K562 (cell line): ENCODE measurements at regions not wholly inside any gene's neighbourhood (a gene's known extent, or its start where the extent isn't known, plus 50 kb on each side); places are given as distances from the start of the nearest gene placed in this dataset.

Experiments used
- ATAC-seq: fragments of 200-7000 bp; cut with Tn5 transposase; 3 replicates; pipeline ENCODE4 v1.9.1; 2020; ENCODE audit warnings: moderate library complexity
- BruUV-seq: library from RNA; stranded (reverse); fragments of 400-500 nt; replicated peaks from 2 replicates; lab custom pipeline; 2021; lab: Mats Ljungman, UMichigan
- CTCF ChIA-PET: fragments of 300-600 bp; formaldehyde crosslinking; extraction: SDS; loops from one replicate; lab custom pipeline; 2021; ENCODE audit warnings: low intra/inter-chr PET ratio; lab: Yijun Ruan, JAX
- POLR2A ChIA-PET: fragments of 300-600, 350-650 bp; sonication (Branson Sonifier 250); formaldehyde crosslinking; extraction: SDS; loops from one replicate; lab custom pipeline; 2021; ENCODE audit warnings: antibody characterized with exemption, inconsistent platforms; lab: Yijun Ruan, JAX
- DNase-seq, 4 experiments: peaks; one replicate each; pipeline versions ENCODE4 v3.0.0 to v3.0.0-alpha.2; 2011 to 2018; ENCODE audit warnings: low spot score in 3 of 4, mixed read lengths in 3 of 4; ENCODE audit errors: extremely low read depth in 1 of 4
- FAIRE-seq: peaks from 2 replicates; lab custom pipeline; 2011; peaks lifted over from hg19 to GRCh38; lab: Jason Lieb, UNC
- H2AFZ ChIP-seq: 2 replicates; pipeline ENCODE4 v1.6.0; 2011; ENCODE audit warnings: low read depth, low read length, control low read depth, inconsistent platforms
- H3K27ac ChIP-seq: fragments of 200-600 bp; 3 replicates; pipeline ENCODE4 v1.8.0; 2011; ENCODE audit warnings: low read depth, mild to moderate bottlenecking, control low read depth, inconsistent platforms, low read length, moderate library complexity, mixed read lengths; ENCODE audit errors: extremely low read depth
- H3K27me3 ChIP-seq, 2 experiments: fragments of 300-600 bp in 1 of 2; 2 replicates in 1 of 2; 3 replicates in 1 of 2; pipeline versions ENCODE4 v1.6.0 to v1.8.0; 2011; ENCODE audit warnings: inconsistent platforms in 2 of 2, low read length in 2 of 2, mild to moderate bottlenecking in 1 of 2, mixed read lengths in 1 of 2, moderate library complexity in 1 of 2; ENCODE audit not compliant: control insufficient read depth in 2 of 2, insufficient read depth in 2 of 2
- H3K36me3 ChIP-seq: fragments of 300-600 bp; 3 replicates; pipeline ENCODE4 v1.8.0; 2011; ENCODE audit warnings: mild to moderate bottlenecking, low read length, inconsistent platforms; ENCODE audit not compliant: control insufficient read depth, insufficient read depth
- H3K4me1 ChIP-seq, 2 experiments: fragments of 200-600 bp in 1 of 2; replicated peaks in 1 of 2; 2 replicates in 1 of 2; 3 replicates in 1 of 2; pipeline versions ENCODE4 v1.5.1 to v1.8.0; 2011; ENCODE audit warnings: inconsistent platforms in 2 of 2, low read length in 2 of 2, mild to moderate bottlenecking in 1 of 2, mixed read lengths in 1 of 2, moderate library complexity in 1 of 2; ENCODE audit not compliant: control insufficient read depth in 2 of 2, insufficient read depth in 2 of 2
- H3K4me2 ChIP-seq: 2 replicates; pipeline ENCODE4 v1.6.1; 2011; ENCODE audit warnings: low read length, control low read depth, inconsistent platforms, mixed read lengths; ENCODE audit not compliant: insufficient read depth
- H3K4me3 ChIP-seq: fragments of 200-600 bp; sonication (generic), shearing (Covaris generic); 2 replicates; pipeline ENCODE4 v1.5.1; 2016; ENCODE audit warnings: control low read depth, inconsistent platforms
- H3K79me2 ChIP-seq: fragments of 200-600 bp; 3 replicates; pipeline ENCODE4 v1.8.0; 2011; ENCODE audit warnings: low read length, inconsistent platforms; ENCODE audit not compliant: control insufficient read depth, insufficient read depth
- H3K9ac ChIP-seq, 2 experiments: 2 replicates each; pipeline versions ENCODE4 v1.6.0 to v1.6.1; 2011; ENCODE audit warnings: low read depth in 2 of 2, low read length in 2 of 2, control low read depth in 1 of 2, inconsistent platforms in 1 of 2, mild to moderate bottlenecking in 1 of 2, mixed read lengths in 1 of 2; ENCODE audit not compliant: insufficient read depth in 1 of 2
- H3K9me1 ChIP-seq: one replicate; pipeline ENCODE4 v1.6.0; 2011; ENCODE audit warnings: inconsistent platforms, mild to moderate bottlenecking, low read length, moderate library complexity; ENCODE audit not compliant: control insufficient read depth, insufficient read depth
- H3K9me3 ChIP-seq: replicated peaks from 2 replicates; pipeline ENCODE4 v1.5.1; 2011; ENCODE audit warnings: low read depth, low read length, inconsistent platforms; ENCODE audit not compliant: control insufficient read depth, insufficient read depth
- H4K20me1 ChIP-seq: replicated peaks from 2 replicates; pipeline ENCODE4 v1.6.1; 2011; ENCODE audit warnings: low read length, inconsistent platforms, mixed read lengths; ENCODE audit not compliant: control insufficient read depth, insufficient read depth
- CHD4 ChIP-seq: fragments of 200-600 bp; sonication (generic); IDR thresholded peaks from 3 replicates; pipeline ENCODE4 v1.6.1; 2012; ENCODE audit warnings: low read depth, mild to moderate bottlenecking, mixed read lengths, low read length, inconsistent platforms; ENCODE audit not compliant: insufficient read depth, insufficient replicate concordance, poor library complexity, severe bottlenecking
- EWSR1 ChIP-seq: fragments of 450-650 bp; IDR thresholded peaks from 2 replicates; pipeline ENCODE4 v1.6.1; 2018; ENCODE audit warnings: borderline replicate concordance, mild to moderate bottlenecking, low read depth, moderate library complexity; ENCODE audit not compliant: partially characterized antibody
- IRF1 ChIP-seq: sonication (generic); formaldehyde crosslinking; IDR thresholded peaks from 2 replicates; pipeline ENCODE4 v1.8.0; 2022; ENCODE audit warnings: missing genetic modification reagents, mild to moderate bottlenecking, borderline replicate concordance
- MECOM ChIP-seq: fragments of 250-450 bp; sonication (Bioruptor Pico); IDR thresholded peaks from 2 replicates; pipeline ENCODE4 v1.8.0; 2022; ENCODE audit warnings: inconsistent platforms
- NR1H2 ChIP-seq: sonication (generic); formaldehyde crosslinking; IDR thresholded peaks from 2 replicates; pipeline ENCODE4 v1.4.0; 2020; ENCODE audit warnings: mild to moderate bottlenecking, missing genetic modification reagents
- TARDBP ChIP-seq: fragments of 450-650 bp; IDR thresholded peaks from 2 replicates; pipeline ENCODE4 v1.6.1; 2016
- ZKSCAN1 ChIP-seq: fragments of 150-350 bp; IDR thresholded peaks from 2 replicates; pipeline ENCODE4 v1.6.1; 2016; ENCODE audit warnings: low read depth, low read length
- WGBS: fragments of 100-300 bp; shearing (Covaris generic); methylation state at CpG from one replicate; pipeline ENCODE4 v1.1.6; 2016; ENCODE audit warnings: low coverage, mixed read lengths; ENCODE audit not compliant: insufficient coverage; ENCODE audit errors: missing lambda C conversion rate; 5-methylcytosine and 5-hydroxymethylcytosine counted together
- in situ Hi-C: fragments of 300-500 bp; cut with MboI; formaldehyde crosslinking; loops from 4 replicates; pipeline ENCODE4 v1.15.0; 2018; ENCODE audit warnings: inconsistent platforms, mixed read lengths
- intact Hi-C: fragments of 100-400 bp; cut with micrococcal nuclease; formaldehyde crosslinking; loops from 2 replicates; pipeline ENCODE4 v1.14.2; 2022

- no peak overlapping the region for H3K4me3 ChIP-seq
- no peaks in the 10 kb centered on the region for H3K9me1 ChIP-seq
- no peaks in the 10 kb centered on the region for H3K79me2 ChIP-seq
- CTCF ChIA-PET: no interaction called here
- no peaks in the 10 kb centered on the region; the same call in 1 of the 2 replicates for H3K9me3 ChIP-seq
- no peaks in the 10 kb centered on the region for H3K4me1 ChIP-seq
- no peak overlapping the region for H3K27ac ChIP-seq
- H3K36me3 ChIP-seq: no peaks in the 10 kb centered on the region
- no peak overlapping the region for H3K9ac ChIP-seq
- DNase-seq (no peak), FAIRE-seq (no peak), ATAC-seq (no peak)
- TF ChIP-seq TARDBP (no peak), ZKSCAN1 (no peak), IRF1 (CRISPR knock-in tag) (no peak), CHD4 (no peak), MECOM (CRISPR knock-in tag) (no peak), EWSR1 (no peak), NR1H2 (no peak)
- BruUV-seq: no TSS peak
- no peaks in the 10 kb centered on the region for H4K20me1 ChIP-seq
- WGBS: 4% methylated on average over 4 of the region's 4 CpGs
- in situ Hi-C loops (no loop called here), intact Hi-C loops (no loop called here)
- H3K4me2 ChIP-seq: no peak overlapping the region
- H3K27me3 ChIP-seq: no peaks in the 10 kb centered on the region
- H2AFZ ChIP-seq: no peak overlapping the region
- POLR2A ChIA-PET: no interaction called here
These were observed 1039.3 kb upstream of the PIK3C3 start for GRCh38 chr18:40915724-40916123.
